Activated CD8-positive, alpha-beta T cell treated with anti-CD3 and anti-CD28 coated beads for 36 hours (primary cell): ENCODE measurements at regions not wholly inside any gene's neighbourhood (a gene's known extent, or its start where the extent isn't known, plus 50 kb on each side); places are given as distances from the start of the nearest gene placed in this dataset.

Experiments
- ATAC-seq: fragments of 200-7000 bp; cut with Tn5 transposase; one replicate; pipeline ENCODE4 v1.10.0; 2021; ENCODE audit warnings: mild to moderate bottlenecking, moderate library complexity
- CTCF ChIA-PET: fragments of 350-600 bp; sonication (Branson Sonifier 250); formaldehyde crosslinking; loops from one replicate; lab custom pipeline; 2021; ENCODE audit warnings: antibody characterized with exemption; lab: Charles Lee
- POLR2A ChIA-PET: fragments of 350-600 bp; sonication (Branson Sonifier 250); formaldehyde crosslinking; loops from one replicate; lab custom pipeline; 2021; ENCODE audit warnings: antibody characterized with exemption; lab: Charles Lee
- DNase-seq: peaks from one replicate; pipeline ENCODE4 v3.0.0-alpha.2; 2020
- H3K27ac Mint-ChIP-seq: one replicate; pipeline ENCODE4 v1.8.0; 2021; ENCODE audit warnings: mild to moderate bottlenecking, mixed read lengths
- H3K27me3 Mint-ChIP-seq: one replicate; pipeline ENCODE4 v1.8.0; 2021; ENCODE audit warnings: mixed read lengths
- H3K36me3 Mint-ChIP-seq: one replicate; pipeline ENCODE4 v1.8.0; 2021; ENCODE audit warnings: low read depth, mixed read lengths
- H3K4me1 Mint-ChIP-seq: one replicate; pipeline ENCODE4 v1.8.0; 2021; ENCODE audit warnings: low read depth, mixed read lengths
- H3K4me3 Mint-ChIP-seq: one replicate; pipeline ENCODE4 v1.8.0; 2021; ENCODE audit warnings: mild to moderate bottlenecking, moderate library complexity, mixed read lengths
- H3K9me3 Mint-ChIP-seq: one replicate; pipeline ENCODE4 v1.8.0; 2021; ENCODE audit warnings: mixed read lengths
- CTCF ChIP-seq: fragments of 200-600 bp; IDR thresholded peaks from one replicate; pipeline ENCODE4 v1.8.0; 2022; ENCODE audit warnings: antibody characterized with exemption, mild to moderate bottlenecking
- intact Hi-C: fragments of 100-400 bp; cut with micrococcal nuclease; formaldehyde crosslinking; loops from one replicate; pipeline ENCODE4 v1.10.0; 2022

DNA sequence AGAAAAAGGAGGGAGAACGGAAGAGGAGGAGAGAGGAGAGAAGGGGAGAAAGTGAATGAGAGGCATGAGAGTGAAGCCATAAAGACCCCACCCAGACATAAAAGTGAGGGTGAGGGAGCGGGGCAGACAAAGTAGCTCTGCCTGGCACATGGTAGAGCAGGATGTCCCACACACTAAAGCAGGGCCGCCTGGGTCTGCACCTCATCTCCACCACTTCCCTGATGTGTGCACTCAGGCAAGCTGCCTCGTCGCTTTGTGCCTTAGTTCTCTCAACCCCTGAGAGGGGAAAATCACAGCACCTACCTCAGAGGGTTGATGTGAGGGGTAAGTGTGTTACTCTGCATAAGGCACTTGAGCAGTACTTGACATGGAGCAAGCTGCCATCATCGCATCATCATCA, 488.1 kb downstream of the COG6 start:
- Mint-ChIP-seq H3K36me3 (no peaks in the 10 kb centered on the region), H3K27ac (no peak overlapping the region), H3K4me3 (no peak overlapping the region), H3K4me1 (peaks cover 44% of the 10 kb centered on the region), H3K9me3 (no peaks in the 10 kb centered on the region), H3K27me3 (no peaks in the 10 kb centered on the region)
- POLR2A ChIA-PET: interaction anchor here (0.9 kb wide), 1 partner anchor 63 kb away, joined by 4 read pairs; no protein-coding TSS in a partner anchor
- DNase-seq (no peak), ATAC-seq (no peak)
- CTCF ChIA-PET: no interaction called here
- intact Hi-C loops: no loop called here
- no peak for TF ChIP-seq CTCF

- peaks cover 55% of the 10 kb centered on the region for H3K4me1 Mint-ChIP-seq
- DNase-seq (peak; percentile 64), ATAC-seq (peak; percentile 45)
- H3K36me3 Mint-ChIP-seq: no peaks in the 10 kb centered on the region
- intact Hi-C loops: loop anchor here (5.0 kb wide), 1 partner anchor 43 kb away; no protein-coding TSS in a partner anchor
- H3K9me3 Mint-ChIP-seq: no peaks in the 10 kb centered on the region
- no peaks in the 10 kb centered on the region for H3K27me3 Mint-ChIP-seq
- CTCF ChIA-PET: interaction anchor here (1.1 to 1.4 kb wide), 3 partner anchors 12 to 537 kb away, joined by 3 read pairs; no protein-coding TSS in a partner anchor
- no peak overlapping the region for H3K4me3 Mint-ChIP-seq
- POLR2A ChIA-PET: interaction anchor here (0.6 to 1.1 kb wide), 2 partner anchors 11 to 15 kb away, joined by 3 to 4 read pairs; no protein-coding TSS in a partner anchor
- TF ChIP-seq CTCF: no peak
- H3K27ac Mint-ChIP-seq: no peak overlapping the region
Observed at GRCh38 chr13:40145139-40145538, 489.7 kb downstream of the COG6 start.

DNA sequence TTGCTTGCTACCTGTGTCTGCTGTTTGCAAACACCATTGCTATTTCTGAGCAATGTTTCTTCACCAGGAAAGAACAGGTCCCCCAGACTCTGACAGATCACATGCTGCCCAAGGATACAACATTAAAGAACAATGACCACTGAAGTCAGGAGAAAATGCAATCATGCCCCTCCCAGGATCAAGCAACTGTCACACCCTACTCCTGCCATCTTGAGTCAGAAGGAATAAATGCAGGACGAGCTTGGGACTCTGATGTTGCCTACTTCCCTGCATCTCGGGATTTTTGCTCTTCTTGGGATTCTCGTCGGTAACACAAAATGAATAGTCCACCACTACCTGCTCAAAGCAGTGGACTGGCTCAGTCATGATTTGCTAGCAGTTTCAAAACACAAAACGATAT, 490.6 kb downstream of the COG6 start:
- CTCF ChIA-PET: interaction anchor here (1.4 to 1.9 kb wide), 2 partner anchors 77 kb away, joined by 3 to 7 read pairs; no protein-coding TSS in a partner anchor
- ATAC-seq: no peak
- Mint-ChIP-seq H3K4me3 (no peak overlapping the region), H3K27ac (no peak overlapping the region), H3K4me1 (peaks cover 58% of the 10 kb centered on the region), H3K9me3 (no peaks in the 10 kb centered on the region), H3K27me3 (no peaks in the 10 kb centered on the region), H3K36me3 (no peaks in the 10 kb centered on the region)
- DNase-seq: no peak
- POLR2A ChIA-PET: no interaction called here
- no peak for TF ChIP-seq CTCF
- intact Hi-C loops: loop anchor here (5.0 kb wide), 1 partner anchor 44 kb away; no protein-coding TSS in a partner anchor

DNA sequence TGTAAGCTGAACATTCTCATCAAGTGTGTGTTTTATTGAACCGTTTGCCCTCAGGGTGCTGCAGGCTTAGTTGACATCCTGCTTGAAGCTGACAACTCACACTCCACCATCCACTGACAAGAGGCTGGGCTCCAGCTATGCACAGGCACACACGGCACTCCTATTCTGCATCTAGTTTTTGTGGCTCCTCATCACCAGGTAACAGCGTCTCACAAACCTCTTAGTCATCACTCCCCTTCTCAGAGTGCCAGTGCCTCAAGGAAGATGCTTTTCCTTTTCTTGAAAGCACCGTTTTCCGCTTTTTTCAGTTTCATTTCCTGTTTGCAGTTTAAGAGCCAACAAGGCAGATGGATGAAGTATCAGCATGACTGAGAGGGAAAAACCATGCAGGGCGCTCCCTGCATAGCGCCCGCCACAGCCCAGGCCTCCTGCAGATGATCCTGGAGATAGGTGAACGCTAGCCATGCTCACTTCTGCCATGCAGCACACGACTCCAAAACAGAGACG, 491.2 kb downstream of the COG6 start:
- Mint-ChIP-seq H3K4me1 (peaks cover 58% of the 10 kb centered on the region), H3K36me3 (no peaks in the 10 kb centered on the region), H3K9me3 (no peaks in the 10 kb centered on the region), H3K27ac (no peak overlapping the region), H3K4me3 (no peak overlapping the region), H3K27me3 (no peaks in the 10 kb centered on the region)
- DNase-seq (peak; percentile 33), ATAC-seq (peak; percentile 52)
- ChIA-PET POLR2A (interaction anchor here (0.6 kb wide), 1 partner anchor 165 kb away, joined by 3 read pairs; no protein-coding TSS in a partner anchor), CTCF (interaction anchor here (1.9 kb wide), 1 partner anchor 77 kb away, joined by 7 read pairs; no protein-coding TSS in a partner anchor)
- intact Hi-C loops: loop anchor here (5.0 kb wide), 1 partner anchor 44 kb away; no protein-coding TSS in a partner anchor
- TF ChIP-seq CTCF: no peak

- TF ChIP-seq CTCF: no peak
- H3K4me1 Mint-ChIP-seq: peaks cover 66% of the 10 kb centered on the region
- H3K9me3 Mint-ChIP-seq: no peaks in the 10 kb centered on the region
- ATAC-seq (peak; percentile 74), DNase-seq (peak; percentile 42)
- H3K4me3 Mint-ChIP-seq: no peak overlapping the region
- CTCF ChIA-PET: interaction anchor here (1.9 kb wide), 1 partner anchor 79 kb away, joined by 7 read pairs; no protein-coding TSS in a partner anchor
- no peaks in the 10 kb centered on the region for H3K36me3 Mint-ChIP-seq
- POLR2A ChIA-PET: interaction anchor here (1.0 to 1.4 kb wide), 3 partner anchors 32 to 122 kb away, joined by 3 to 4 read pairs (median 3); no protein-coding TSS in a partner anchor
- intact Hi-C loops: loop anchor here (5.0 kb wide), 1 partner anchor 46 kb away; no protein-coding TSS in a partner anchor
- H3K27ac Mint-ChIP-seq: peak overlapping the region; percentile 56
- H3K27me3 Mint-ChIP-seq: no peaks in the 10 kb centered on the region
Observed at GRCh38 chr13:40148101-40148500, 492.6 kb downstream of the COG6 start.
